Mucosa of descending colon (tissue), 3 donors: ENCODE measurements at regions not wholly inside any gene's neighbourhood (a gene's known extent, or its start where the extent isn't known, plus 50 kb on each side); places are given as distances from the start of the nearest gene placed in this dataset.
"Not testable (repeated sequence)": the region's sequence is repeated elsewhere in the genome, so short reads cannot be mapped to it uniquely, and the experiment has no call there.

ENCODE experiments used
- ATAC-seq: fragments of 200-7000 bp; cut with Tn5 transposase; one replicate; pipeline ENCODE4 v1.9.1; 2020; ENCODE audit warnings: mild to moderate bottlenecking, moderate library complexity
- DNase-seq, 3 donors: peaks; one replicate each; pipeline ENCODE4 v3.0.0-alpha.2; 2020
- H3K36me3 ChIP-seq: fragments of 200-600 bp; one replicate; pipeline ENCODE4 v1.8.0; 2021; ENCODE audit warnings: low read depth, mild to moderate bottlenecking
- H3K4me1 ChIP-seq: fragments of 200-600 bp; one replicate; pipeline ENCODE4 v1.8.0; 2021; ENCODE audit warnings: low read depth, mild to moderate bottlenecking
- H3K4me3 ChIP-seq: fragments of 200-600 bp; one replicate; pipeline ENCODE4 v1.8.0; 2021; ENCODE audit warnings: mild to moderate bottlenecking
- H3K9me3 ChIP-seq: fragments of 200-600 bp; one replicate; pipeline ENCODE4 v1.8.0; 2021; ENCODE audit warnings: mild to moderate bottlenecking
- intact Hi-C, 2 donors: fragments of 100-400 bp; cut with DNase I in 1 of 2; cut with micrococcal nuclease in 1 of 2; formaldehyde crosslinking; loops; one replicate each; pipeline versions ENCODE4 v1.11.0 to v1.11.1; 2022; cut with DNase I, micrococcal nuclease
- TF ChIP-seq, protein P1 (sequence below): fragments of 200-600 bp; IDR thresholded peaks from one replicate; pipeline ENCODE4 v1.8.0; 2022; ENCODE audit warnings: antibody characterized with exemption, mild to moderate bottlenecking
- donor health status: DM: no; HTN: no; CAD: no; lungs with moderate emphysema.
- donor health status: DM: no; HTN: no; CAD: no.
- donor health status: DM: no; HTN: yes; CAD: no.

DNA sequence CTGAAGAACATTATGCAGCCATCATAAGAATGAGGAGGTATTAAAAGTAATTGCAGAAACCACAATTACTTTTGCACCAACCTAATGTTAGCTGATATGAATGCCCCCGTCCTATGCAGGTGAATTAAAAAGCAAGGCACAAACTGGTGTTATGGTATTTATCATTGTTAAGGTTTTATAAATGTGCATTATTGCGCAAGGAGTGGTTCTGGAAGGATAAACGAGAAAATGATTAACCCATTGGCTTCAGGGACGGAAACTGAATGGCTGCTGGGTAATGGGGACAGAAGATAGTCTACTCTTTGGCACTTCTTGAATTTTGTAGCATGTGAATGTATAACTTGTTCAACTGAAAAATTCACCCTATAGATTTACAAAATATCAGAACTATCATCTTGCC, 148.6 kb upstream of the SALL4 start:
- Histone ChIP-seq H3K4me1 (no peaks in the 10 kb centered on the region), H3K4me3 (no peak overlapping the region), H3K9me3 (no peaks in the 10 kb centered on the region), H3K36me3 (no peaks in the 10 kb centered on the region)
- ATAC-seq, result no peak
- no peak for DNase-seq
- intact Hi-C loops, result no loop called here
- TF ChIP-seq, protein P1, sequence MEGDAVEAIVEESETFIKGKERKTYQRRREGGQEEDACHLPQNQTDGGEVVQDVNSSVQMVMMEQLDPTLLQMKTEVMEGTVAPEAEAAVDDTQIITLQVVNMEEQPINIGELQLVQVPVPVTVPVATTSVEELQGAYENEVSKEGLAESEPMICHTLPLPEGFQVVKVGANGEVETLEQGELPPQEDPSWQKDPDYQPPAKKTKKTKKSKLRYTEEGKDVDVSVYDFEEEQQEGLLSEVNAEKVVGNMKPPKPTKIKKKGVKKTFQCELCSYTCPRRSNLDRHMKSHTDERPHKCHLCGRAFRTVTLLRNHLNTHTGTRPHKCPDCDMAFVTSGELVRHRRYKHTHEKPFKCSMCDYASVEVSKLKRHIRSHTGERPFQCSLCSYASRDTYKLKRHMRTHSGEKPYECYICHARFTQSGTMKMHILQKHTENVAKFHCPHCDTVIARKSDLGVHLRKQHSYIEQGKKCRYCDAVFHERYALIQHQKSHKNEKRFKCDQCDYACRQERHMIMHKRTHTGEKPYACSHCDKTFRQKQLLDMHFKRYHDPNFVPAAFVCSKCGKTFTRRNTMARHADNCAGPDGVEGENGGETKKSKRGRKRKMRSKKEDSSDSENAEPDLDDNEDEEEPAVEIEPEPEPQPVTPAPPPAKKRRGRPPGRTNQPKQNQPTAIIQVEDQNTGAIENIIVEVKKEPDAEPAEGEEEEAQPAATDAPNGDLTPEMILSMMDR, result no peak

DNA sequence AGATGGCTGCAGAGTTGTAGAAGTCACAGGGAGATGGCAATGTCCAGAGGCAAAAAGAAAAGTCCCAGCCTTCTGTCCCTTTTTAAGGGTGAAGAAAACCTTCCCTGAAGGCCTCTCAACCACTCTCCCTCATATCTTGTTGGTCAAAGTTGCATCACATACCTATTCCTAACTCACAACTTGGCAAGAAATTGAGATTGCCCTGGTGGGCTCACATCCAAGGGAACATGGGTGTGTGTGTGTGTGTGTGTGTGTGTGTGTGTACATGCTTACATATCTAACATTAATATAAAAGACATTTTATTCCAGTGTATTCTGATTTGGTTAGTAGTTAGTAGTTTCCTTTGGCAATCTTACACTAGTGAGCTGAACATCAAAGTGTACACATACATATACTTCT, 144.3 kb upstream of the SALL4 start:
- intact Hi-C loops, result no loop called here
- no peaks in the 10 kb centered on the region for H3K9me3 ChIP-seq
- no peak overlapping the region for H3K4me3 ChIP-seq
- TF ChIP-seq, protein P1, result no peak
- H3K4me1 ChIP-seq, result no peaks in the 10 kb centered on the region
- no peaks in the 10 kb centered on the region for H3K36me3 ChIP-seq
- ATAC-seq, result no peak
- no peak for DNase-seq

DNA sequence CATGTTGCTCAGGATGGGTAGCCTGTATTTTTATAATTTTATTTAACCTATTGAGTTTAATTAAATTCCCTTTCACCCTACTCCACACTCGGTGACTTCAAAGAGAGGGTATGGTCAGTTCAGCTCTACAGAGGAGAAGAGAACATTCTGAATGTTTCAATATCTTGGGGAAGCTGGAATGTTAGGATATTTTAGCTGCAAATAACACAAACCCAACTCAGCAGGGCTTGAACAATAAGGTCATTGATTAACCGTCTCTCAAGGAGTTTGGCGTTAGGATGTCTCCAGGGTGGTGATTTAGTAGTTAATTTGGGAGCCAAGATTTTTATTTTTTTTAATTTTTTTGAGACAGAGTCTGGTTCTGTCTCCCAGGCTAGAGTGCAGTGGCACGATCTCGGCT, 143.6 kb upstream of the SALL4 start:
- ATAC-seq, result no peak
- TF ChIP-seq, protein P1, result no peak

DNA sequence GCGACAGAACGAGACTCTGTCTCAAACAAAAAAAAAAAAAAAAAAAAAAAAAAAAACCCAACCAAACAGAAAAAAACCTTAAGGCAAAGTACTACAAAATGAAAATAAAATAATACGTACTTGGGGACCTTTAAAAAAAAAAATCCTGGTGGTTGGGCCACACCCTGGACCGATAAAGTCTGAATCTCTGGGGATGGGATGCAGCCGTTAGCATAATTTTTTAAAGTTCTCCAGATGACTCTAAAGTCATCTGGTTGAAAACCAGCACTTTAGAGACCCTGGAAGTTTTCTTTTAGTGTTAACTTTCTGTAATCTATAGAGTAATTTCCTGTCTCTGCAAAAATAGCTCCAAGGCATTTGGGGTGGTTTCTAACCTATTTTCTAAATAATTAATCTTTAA, 142.9 kb upstream of the SALL4 start:
- Histone ChIP-seq H3K4me1 (no peaks in the 10 kb centered on the region), H3K36me3 (no peaks in the 10 kb centered on the region), H3K9me3 (no peaks in the 10 kb centered on the region), H3K4me3 (no peak overlapping the region)
- TF ChIP-seq, protein P1, result no peak
- DNase-seq (no peak), ATAC-seq (no peak)
- intact Hi-C loops, result no loop called here

More for the DNA sequence above, 143.6 kb upstream of the SALL4 start:
- Histone ChIP-seq H3K4me1 (no peaks in the 10 kb centered on the region), H3K9me3 (no peaks in the 10 kb centered on the region), H3K4me3 (no peak overlapping the region), H3K36me3 (no peaks in the 10 kb centered on the region)
- DNase-seq, result no peak
- intact Hi-C loops, result no loop called here

DNA sequence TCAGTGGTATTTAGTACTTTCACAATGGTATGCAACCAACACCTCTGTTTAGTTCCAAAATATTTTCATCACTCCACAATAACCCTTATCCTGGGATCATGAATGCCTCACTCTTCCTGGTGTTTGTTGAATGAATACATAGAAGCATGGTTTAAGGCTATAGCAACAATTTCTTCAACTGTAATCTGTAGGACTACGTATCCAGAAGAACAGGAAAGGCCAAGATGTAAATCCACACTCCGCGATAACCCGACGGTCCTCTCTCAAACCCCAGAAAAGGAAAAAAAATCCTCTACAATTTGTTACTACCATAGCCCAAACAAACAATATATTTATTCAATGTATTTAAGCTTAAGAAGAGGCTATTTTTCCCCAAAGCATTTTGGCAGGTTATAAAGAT, 141.4 kb upstream of the SALL4 start:
- H3K36me3 ChIP-seq, result no peaks in the 10 kb centered on the region
- TF ChIP-seq, protein P1, result no peak
- H3K4me1 ChIP-seq, result no peaks in the 10 kb centered on the region
- H3K4me3 ChIP-seq, result no peak overlapping the region
- no peak for DNase-seq
- no peak for ATAC-seq
- intact Hi-C loops, result no loop called here
- no peaks in the 10 kb centered on the region for H3K9me3 ChIP-seq

DNA sequence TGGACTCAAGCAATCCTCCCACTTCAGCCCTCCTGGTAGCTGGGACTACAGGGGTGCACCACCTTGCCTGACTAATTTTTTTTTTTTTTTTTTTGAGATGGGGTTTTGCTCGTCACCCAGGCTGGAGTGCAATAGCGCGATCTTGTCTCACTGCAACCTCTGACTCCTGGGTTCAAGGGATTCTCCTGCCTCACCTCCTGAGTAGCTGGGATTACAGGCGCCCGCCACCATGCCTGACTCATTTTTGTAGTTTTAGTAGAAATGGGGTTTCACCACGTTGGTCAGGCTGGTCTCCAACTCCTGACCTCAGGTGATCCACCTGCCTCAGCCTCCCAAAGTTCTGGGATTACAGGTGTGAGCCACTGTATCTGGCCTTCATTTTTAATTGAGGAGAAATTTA, 141.0 kb upstream of the SALL4 start:
- H3K9me3 ChIP-seq, H3K4me3 ChIP-seq, H3K4me1 ChIP-seq, intact Hi-C loops, DNase-seq, H3K36me3 ChIP-seq, ATAC-seq: not testable (repeated sequence)
